ENCODE measurements at regions not wholly inside any gene's neighbourhood (a gene's known extent, or its start where the extent isn't known, plus 50 kb on each side); places are given as distances from the start of the nearest gene placed in this dataset.

- TF ChIP-seq GRHL1 (CRISPR knock-in tag; conservative IDR thresholded peaks at IDR 0.05): no peak
- no peak for TF ChIP-seq TSC22D2 (CRISPR knock-in tag; IDR thresholded peaks at IDR 0.05; ENCODE audit: borderline replicate concordance)
- TF ChIP-seq ZZZ3 (CRISPR knock-in tag; IDR thresholded peaks at IDR 0.05; ENCODE audit: borderline replicate concordance): no peak
- peak; percentile 55; the same call in 1 of the 2 replicates for TF ChIP-seq FOXA3 (CRISPR knock-in tag; IDR thresholded peaks at IDR 0.05)
- no peak for TF ChIP-seq ZNF674 (CRISPR knock-in tag; IDR thresholded peaks at IDR 0.05; ENCODE audit: low read depth)
- no peak for TF ChIP-seq ZFYVE20 (CRISPR knock-in tag; IDR thresholded peaks at IDR 0.05; ENCODE audit: borderline replicate concordance, low read depth)
- peak; percentile 37 for TF ChIP-seq NCOA2 (CRISPR knock-in tag; IDR thresholded peaks at IDR 0.05)
- no peak for TF ChIP-seq ZNF142 (CRISPR knock-in tag; IDR thresholded peaks at IDR 0.05)
- TF ChIP-seq RBFOX2 (IDR thresholded peaks at IDR 0.05; ENCODE audit: low read depth, low read length): no peak
- no peak for TF ChIP-seq MEIS1 (CRISPR knock-in tag; IDR thresholded peaks at IDR 0.05; ENCODE audit: borderline replicate concordance)
- TF ChIP-seq MED13 (CRISPR knock-in tag; IDR thresholded peaks at IDR 0.05): no peak
- peak; percentile 51; the same call in 1 of the 2 replicates for TF ChIP-seq ARID3A (IDR thresholded peaks at IDR 0.05; ENCODE audit: low read depth, low read length)
- TF ChIP-seq DBP (CRISPR knock-in tag; IDR thresholded peaks at IDR 0.05; ENCODE audit: not compliant biosample characterization): no peak
- no peak for TF ChIP-seq ZNF44 (CRISPR knock-in tag; IDR thresholded peaks at IDR 0.05)
- no peak for TF ChIP-seq MED8 (CRISPR knock-in tag; IDR thresholded peaks at IDR 0.05; ENCODE audit: insufficient replicate concordance)
- no peak for TF ChIP-seq SOX13 (IDR thresholded peaks at IDR 0.05)
- peak in 1 of 2 experiments; percentile 83; a peak in 2 of 4 replicates for TF ChIP-seq SOX13 (CRISPR knock-in tag; conservative IDR thresholded peaks at IDR 0.05 in 1 of 2, IDR thresholded peaks at IDR 0.05 in 1 of 2)
- TF ChIP-seq PITX1 (CRISPR knock-in tag; IDR thresholded peaks at IDR 0.05): no peak
Measured at GRCh38 chr6:48041894-48042293, 69.1 kb downstream of the PTCHD4 start (continued).
